ENCODE measurements at regions not wholly inside any gene's neighbourhood (a gene's known extent, or its start where the extent isn't known, plus 50 kb on each side); places are given as distances from the start of the nearest gene placed in this dataset.

GRCh38 chr3:106552351-106553043 lies 683.7 kb upstream of the CBLB start:
- no peaks in the 10 kb centered on the region for H3K27me3 ChIP-seq (ENCODE audit: insufficient read depth in 3 of 3, low read length in 2 of 3)
- no peaks in the 10 kb centered on the region for H3K4me1 ChIP-seq
- no peak overlapping the region for H3K27ac ChIP-seq
- no peak overlapping the region for H3K4me3 ChIP-seq
- no peak for ATAC-seq
- H3K36me3 ChIP-seq (ENCODE audit: insufficient read depth in 1 of 2, low read depth in 1 of 2), result no peaks in the 10 kb centered on the region
- no peaks in the 10 kb centered on the region for H3K9me3 ChIP-seq
- intact Hi-C loops (cut with DNase I), result no loop called here
- TF ChIP-seq CTCF (IDR thresholded peaks at IDR 0.05), result no peak
- DNase-seq, result no peak
- 88 to 92% (median 90%) methylated on average over 4 of the region's 4 CpGs for WGBS, 3 donors

GRCh38 chr3:106560451-106560966 lies 691.7 kb upstream of the CBLB start:
- H3K36me3 ChIP-seq (ENCODE audit: insufficient read depth in 1 of 2, low read depth in 1 of 2), result no peaks in the 10 kb centered on the region
- H3K4me1 ChIP-seq, result no peaks in the 10 kb centered on the region
- no peaks in the 10 kb centered on the region for H3K27me3 ChIP-seq (ENCODE audit: insufficient read depth in 3 of 3, low read length in 2 of 3)
- H3K4me3 ChIP-seq, result no peak overlapping the region
- no peaks in the 10 kb centered on the region for H3K9me3 ChIP-seq
- peak in 1 of 4 donors; percentile 64 for ATAC-seq
- no peak for TF ChIP-seq CTCF (IDR thresholded peaks at IDR 0.05)
- no peak overlapping the region for H3K27ac ChIP-seq
- 79 to 90% (median 87%) methylated on average over 3 of the region's 3 CpGs for whole genome bisulfite sequencing, 3 donors
- DNase-seq, result no peak
- intact Hi-C loops (cut with DNase I), result no loop called here

DNA sequence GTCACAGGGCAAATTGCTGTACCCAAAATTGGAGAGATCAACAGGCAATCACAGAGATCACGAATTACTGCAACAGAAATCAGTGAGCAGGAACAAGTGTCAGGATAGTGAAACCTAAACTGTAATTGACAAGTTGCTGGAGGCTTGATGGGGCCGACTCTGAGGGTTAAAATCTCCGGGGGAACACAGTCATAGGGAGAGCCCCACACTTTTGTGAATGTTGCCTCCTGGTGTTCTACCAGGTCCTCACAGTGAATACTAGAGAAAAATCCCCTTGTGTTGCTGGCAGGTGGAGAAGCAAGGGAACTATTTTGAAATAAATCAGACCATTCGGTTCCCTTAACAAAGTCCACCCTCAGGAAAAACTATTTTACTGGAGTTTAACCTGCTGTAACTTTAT lies 697.5 kb upstream of the CBLB start:
- H3K4me1 ChIP-seq, result no peaks in the 10 kb centered on the region
- intact Hi-C loops (cut with DNase I), result no loop called here
- no peaks in the 10 kb centered on the region for H3K9me3 ChIP-seq
- H3K27ac ChIP-seq, result no peak overlapping the region
- 46 to 53% (median 47%) methylated on average over 4 of the region's 4 CpGs for WGBS, 3 donors
- ATAC-seq (peak in 1 of 4 donors; percentile 38), DNase-seq (no peak)
- H3K36me3 ChIP-seq (ENCODE audit: insufficient read depth in 1 of 2, low read depth in 1 of 2), result no peaks in the 10 kb centered on the region
- no peaks in the 10 kb centered on the region for H3K27me3 ChIP-seq (ENCODE audit: insufficient read depth in 3 of 3, low read length in 2 of 3)
- TF ChIP-seq CTCF (IDR thresholded peaks at IDR 0.05), result no peak
- H3K4me3 ChIP-seq, result no peak overlapping the region

DNA sequence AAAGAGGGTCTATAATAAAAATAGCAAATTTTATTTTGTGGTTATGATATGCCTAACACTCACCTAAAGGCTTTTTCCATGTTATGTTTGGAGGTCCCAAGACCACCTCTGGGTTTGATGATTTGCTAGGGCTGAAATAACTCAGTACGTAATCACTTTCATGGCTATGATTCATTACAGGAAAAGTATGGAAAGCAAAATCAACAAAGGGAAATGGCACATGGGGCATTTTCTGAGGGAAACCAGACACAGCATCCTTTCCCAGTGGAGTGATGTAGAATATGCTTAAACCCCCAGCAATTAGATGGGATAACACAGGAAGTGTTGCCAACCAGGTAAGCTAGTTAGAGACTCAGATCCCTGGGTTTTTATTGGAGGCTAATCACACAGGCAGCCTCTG lies 701.6 kb upstream of the CBLB start:
- no peaks in the 10 kb centered on the region for H3K27me3 ChIP-seq (ENCODE audit: insufficient read depth in 3 of 3, low read length in 2 of 3)
- intact Hi-C loops (cut with DNase I), result no loop called here
- ATAC-seq, result no peak
- 72 to 90% (median 86%) methylated on average over 1 of the region's 1 CpG for WGBS, 3 donors
- no peak overlapping the region for H3K4me3 ChIP-seq
- no peak for DNase-seq
- H3K4me1 ChIP-seq, result no peaks in the 10 kb centered on the region
- no peak for TF ChIP-seq CTCF (IDR thresholded peaks at IDR 0.05)
- no peak overlapping the region for H3K27ac ChIP-seq
- no peaks in the 10 kb centered on the region for H3K9me3 ChIP-seq
- no peaks in the 10 kb centered on the region for H3K36me3 ChIP-seq (ENCODE audit: insufficient read depth in 1 of 2, low read depth in 1 of 2)

DNA sequence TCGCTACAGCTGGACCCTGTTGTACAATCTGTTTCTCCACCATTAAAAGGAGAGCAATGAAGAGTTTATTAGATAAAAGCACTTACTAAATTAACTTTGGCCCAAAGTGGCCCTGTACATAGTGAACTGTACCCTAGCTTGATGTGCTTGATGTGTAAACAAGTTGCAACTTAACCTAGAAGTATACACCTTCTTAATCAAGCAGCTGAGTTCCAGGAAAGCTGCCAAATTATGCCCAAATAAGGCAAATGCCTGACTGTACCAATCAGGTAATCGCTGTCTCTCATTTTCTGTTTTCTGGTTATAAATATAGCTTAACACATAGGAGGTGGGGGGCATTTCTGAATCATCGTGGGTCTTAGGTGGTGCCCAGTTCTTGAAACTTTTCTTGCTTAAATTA lies 704.8 kb upstream of the CBLB start:
- DNase-seq, result no peak
- no peak for TF ChIP-seq CTCF (IDR thresholded peaks at IDR 0.05)
- no peaks in the 10 kb centered on the region for H3K4me1 ChIP-seq
- intact Hi-C loops (cut with DNase I), result no loop called here
- no peak for ATAC-seq
- WGBS, 3 donors, result 89 to 91% (median 90%) methylated on average over 3 of the region's 3 CpGs
- H3K27me3 ChIP-seq (ENCODE audit: insufficient read depth in 3 of 3, low read length in 2 of 3), result no peaks in the 10 kb centered on the region
- no peak overlapping the region for H3K27ac ChIP-seq
- H3K9me3 ChIP-seq, result no peaks in the 10 kb centered on the region
- H3K4me3 ChIP-seq, result no peak overlapping the region
- H3K36me3 ChIP-seq (ENCODE audit: insufficient read depth in 1 of 2, low read depth in 1 of 2), result no peaks in the 10 kb centered on the region
